ENCODE measurements at regions not wholly inside any gene's neighbourhood (a gene's known extent, or its start where the extent isn't known, plus 50 kb on each side); places are given as distances from the start of the nearest gene placed in this dataset.

DNA sequence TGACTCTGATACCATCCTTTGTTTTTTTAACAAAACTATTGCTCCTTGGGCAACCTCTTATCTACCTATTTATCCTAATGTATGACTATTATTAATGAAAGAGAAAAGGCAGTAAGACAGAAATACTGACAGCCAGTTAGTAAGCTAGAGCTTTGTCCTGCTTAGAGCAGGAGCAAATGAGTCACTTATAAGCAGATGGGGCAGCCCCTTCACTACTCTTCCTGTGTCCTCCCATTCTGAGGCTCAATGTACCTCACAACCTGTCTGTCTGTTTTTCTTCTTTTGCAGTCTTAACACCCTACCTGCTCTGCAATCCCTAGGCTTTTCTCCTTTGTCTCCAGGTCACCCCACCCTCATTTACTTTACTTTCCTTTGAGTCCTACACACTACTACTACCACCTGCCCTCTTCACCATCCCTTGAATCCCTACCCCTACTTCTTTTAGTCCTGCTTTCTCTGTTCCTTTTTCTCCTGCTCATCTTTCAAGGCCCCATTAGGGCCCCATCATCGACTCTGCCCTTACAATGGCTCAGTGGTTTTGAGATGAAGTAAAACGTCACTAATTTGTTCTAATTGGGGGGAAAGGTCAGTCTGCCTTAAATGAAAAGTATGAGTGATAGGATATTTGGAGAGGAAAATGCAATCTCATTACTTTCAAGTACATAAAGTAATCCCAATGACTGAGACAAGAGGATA lies 294.3 kb downstream of the GUCY2F start:
- H3K27me3 ChIP-seq (ENCODE audit: low read length) = no peaks in the 10 kb centered on the region
- intact Hi-C loops (cut with micrococcal nuclease) = no loop called here
- H3K4me2 ChIP-seq (ENCODE audit: low read length) = no peak overlapping the region
- no peak overlapping the region for H3K9ac ChIP-seq (ENCODE audit: low read length)
- H4K20me1 ChIP-seq (ENCODE audit: low read length) = no peaks in the 10 kb centered on the region
- no peaks in the 10 kb centered on the region for H3K4me1 ChIP-seq (ENCODE audit: insufficient read depth, low read length)
- H3K79me2 ChIP-seq (ENCODE audit: low read length) = no peaks in the 10 kb centered on the region
- TF ChIP-seq EZH2phosphoT487 (IDR thresholded peaks at IDR 0.05; ENCODE audit: borderline replicate concordance, low read length) (no peak), CTCF (conservative IDR thresholded peaks at IDR 0.05; ENCODE audit: low read depth, low read length) (no peak), EZH2 (IDR thresholded peaks at IDR 0.05; ENCODE audit: low read length, unreplicated experiment) (no peak)
- H3K27ac ChIP-seq (ENCODE audit: low read length) = no peak overlapping the region
- H3K36me3 ChIP-seq (ENCODE audit: low read depth, low read length) = no peaks in the 10 kb centered on the region
- no peak overlapping the region for H3K4me3 ChIP-seq (ENCODE audit: low read length)
- H3K9me3 ChIP-seq (ENCODE audit: low read length) = no peaks in the 10 kb centered on the region
- H3K9me2 ChIP-seq (replicated peaks; ENCODE audit: low read length) = no peaks in the 10 kb centered on the region
- no peaks in the 10 kb centered on the region for H3F3A ChIP-seq (ENCODE audit: low read length, unreplicated experiment)
- no TSS peak for BruUV-seq (replicated peaks)
- no peak overlapping the region for H2AFZ ChIP-seq (ENCODE audit: low read length)
- CTCF ChIA-PET = no interaction called here
- DNase-seq (no peak), ATAC-seq (no peak)
- POLR2A ChIA-PET (ENCODE audit: unreplicated experiment) = no interaction called here

DNA sequence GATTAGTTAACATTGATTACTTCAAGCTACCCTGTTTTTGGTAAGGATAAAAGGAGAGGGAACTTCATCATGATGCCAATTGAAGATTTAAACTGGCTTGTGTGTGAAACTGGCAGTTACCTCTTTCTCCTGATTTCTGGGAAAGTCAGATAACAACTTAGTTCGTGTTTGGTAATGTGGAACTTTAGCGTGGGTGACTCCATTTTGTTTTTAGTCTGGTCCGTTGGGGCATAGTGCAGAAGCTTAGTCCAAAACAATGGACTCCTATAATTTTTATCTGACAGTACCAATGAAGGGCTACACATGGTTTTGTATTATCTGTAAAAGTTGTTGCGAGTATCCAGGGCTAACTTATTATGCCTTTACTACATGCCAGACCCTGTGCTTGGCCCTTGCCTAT lies 294.9 kb downstream of the GUCY2F start:
- H3K27me3 ChIP-seq (ENCODE audit: low read length) = no peaks in the 10 kb centered on the region
- H3K9me2 ChIP-seq (replicated peaks; ENCODE audit: low read length) = no peaks in the 10 kb centered on the region
- no peaks in the 10 kb centered on the region for H3F3A ChIP-seq (ENCODE audit: low read length, unreplicated experiment)
- DNase-seq (no peak), ATAC-seq (no peak)
- H2AFZ ChIP-seq (ENCODE audit: low read length) = no peak overlapping the region
- CTCF ChIA-PET = no interaction called here
- H3K36me3 ChIP-seq (ENCODE audit: low read depth, low read length) = no peaks in the 10 kb centered on the region
- intact Hi-C loops (cut with micrococcal nuclease) = no loop called here
- H3K9me3 ChIP-seq (ENCODE audit: low read length) = no peaks in the 10 kb centered on the region
- no peak overlapping the region for H3K4me3 ChIP-seq (ENCODE audit: low read length)
- no TSS peak for BruUV-seq (replicated peaks)
- POLR2A ChIA-PET (ENCODE audit: unreplicated experiment) = no interaction called here
- no peaks in the 10 kb centered on the region for H3K79me2 ChIP-seq (ENCODE audit: low read length)
- no peaks in the 10 kb centered on the region for H4K20me1 ChIP-seq (ENCODE audit: low read length)
- H3K4me1 ChIP-seq (ENCODE audit: insufficient read depth, low read length) = no peaks in the 10 kb centered on the region
- no peak overlapping the region for H3K4me2 ChIP-seq (ENCODE audit: low read length)
- no peak overlapping the region for H3K27ac ChIP-seq (ENCODE audit: low read length)
- no peak for TF ChIP-seq EZH2 (IDR thresholded peaks at IDR 0.05; ENCODE audit: low read length, unreplicated experiment)
- no peak for TF ChIP-seq EZH2phosphoT487 (IDR thresholded peaks at IDR 0.05; ENCODE audit: borderline replicate concordance, low read length)
- TF ChIP-seq CTCF (conservative IDR thresholded peaks at IDR 0.05; ENCODE audit: low read depth, low read length) = no peak
- H3K9ac ChIP-seq (ENCODE audit: low read length) = no peak overlapping the region

GRCh38 chrX:109184506-109185139 lies 297.3 kb downstream of the GUCY2F start:
- H3K9me3 ChIP-seq (ENCODE audit: low read length) = no peaks in the 10 kb centered on the region
- no peaks in the 10 kb centered on the region for H3K27me3 ChIP-seq (ENCODE audit: low read length)
- intact Hi-C loops (cut with micrococcal nuclease) = no loop called here
- H3F3A ChIP-seq (ENCODE audit: low read length, unreplicated experiment) = no peaks in the 10 kb centered on the region
- H3K4me1 ChIP-seq (ENCODE audit: insufficient read depth, low read length) = no peaks in the 10 kb centered on the region
- no peaks in the 10 kb centered on the region for H3K36me3 ChIP-seq (ENCODE audit: low read depth, low read length)
- no peaks in the 10 kb centered on the region for H4K20me1 ChIP-seq (ENCODE audit: low read length)
- no TSS peak for BruUV-seq (replicated peaks)
- no peak overlapping the region for H2AFZ ChIP-seq (ENCODE audit: low read length)
- H3K9ac ChIP-seq (ENCODE audit: low read length) = no peak overlapping the region
- TF ChIP-seq EZH2 (IDR thresholded peaks at IDR 0.05; ENCODE audit: low read length, unreplicated experiment) (no peak), EZH2phosphoT487 (IDR thresholded peaks at IDR 0.05; ENCODE audit: borderline replicate concordance, low read length) (no peak), CTCF (conservative IDR thresholded peaks at IDR 0.05; ENCODE audit: low read depth, low read length) (no peak)
- H3K27ac ChIP-seq (ENCODE audit: low read length) = no peak overlapping the region
- H3K79me2 ChIP-seq (ENCODE audit: low read length) = no peaks in the 10 kb centered on the region
- H3K4me3 ChIP-seq (ENCODE audit: low read length) = no peak overlapping the region
- CTCF ChIA-PET = no interaction called here
- POLR2A ChIA-PET (ENCODE audit: unreplicated experiment) = no interaction called here
- H3K9me2 ChIP-seq (replicated peaks; ENCODE audit: low read length) = no peaks in the 10 kb centered on the region
- no peak for ATAC-seq
- DNase-seq = no peak
- H3K4me2 ChIP-seq (ENCODE audit: low read length) = no peak overlapping the region
